SK-N-SH treated with all-trans-retinoic acid at 6 μM for 48 hours (cell line): ENCODE measurements at regions not wholly inside any gene's neighbourhood (a gene's known extent, or its start where the extent isn't known, plus 50 kb on each side); places are given as distances from the start of the nearest gene placed in this dataset.

ENCODE experiments used
- ATAC-seq: fragments of 200-7000 bp; cut with Tn5 transposase; 3 replicates; pipeline ENCODE4 v1.9.1; 2020; ENCODE audit warnings: mild to moderate bottlenecking, moderate library complexity
- ARNTL ChIP-seq: fragments of 450-650 bp; formaldehyde crosslinking; IDR thresholded peaks from 2 replicates; pipeline ENCODE4 v1.5.0; 2020; ENCODE audit warnings: low read depth, mild to moderate bottlenecking, moderate library complexity, borderline replicate concordance
- BACH2 ChIP-seq: fragments of 250-450 bp; sonication (Bioruptor Pico); IDR thresholded peaks from 2 replicates; pipeline ENCODE4 v1.9.0; 2021; ENCODE audit warnings: mild to moderate bottlenecking, borderline replicate concordance
- CREB5 ChIP-seq: fragments of 250-450 bp; sonication (Bioruptor Pico); IDR thresholded peaks from 2 replicates; pipeline ENCODE4 v1.5.1; 2020; ENCODE audit warnings: low read depth, mild to moderate bottlenecking, moderate library complexity
- CSDC2 ChIP-seq: fragments of 250-450 bp; sonication (Bioruptor Pico); IDR thresholded peaks from 2 replicates; pipeline ENCODE4 v1.5.0; 2020; ENCODE audit warnings: mild to moderate bottlenecking, moderate library complexity
- ESRRG ChIP-seq: fragments of 250-450 bp; sonication (Bioruptor Pico); IDR thresholded peaks from 2 replicates; pipeline ENCODE4 v1.6.1; 2021; ENCODE audit warnings: mild to moderate bottlenecking
- GLIS3 ChIP-seq: fragments of 250-450 bp; sonication (Bioruptor Pico); IDR thresholded peaks from 2 replicates; pipeline ENCODE4 v1.5.0; 2020; ENCODE audit warnings: mild to moderate bottlenecking, moderate library complexity
- ISL1 ChIP-seq: fragments of 250-450 bp; sonication (Bioruptor Pico); IDR thresholded peaks from 2 replicates; pipeline ENCODE4 v2.1.2; 2022; ENCODE audit warnings: mild to moderate bottlenecking, moderate library complexity
- OSR1 ChIP-seq: fragments of 250-450 bp; sonication (Bioruptor Pico); IDR thresholded peaks from 2 replicates; pipeline ENCODE4 v1.8.0; 2022; ENCODE audit warnings: moderate library complexity, mild to moderate bottlenecking, inconsistent platforms
- PPARA ChIP-seq: fragments of 250-450 bp; sonication (Bioruptor Pico); IDR thresholded peaks from 2 replicates; pipeline ENCODE4 v1.5.0; 2020; ENCODE audit warnings: mild to moderate bottlenecking, borderline replicate concordance
- ZC3H10 ChIP-seq: fragments of 250-450 bp; sonication (Bioruptor Pico); IDR thresholded peaks from 2 replicates; pipeline ENCODE4 v1.5.1; 2021; ENCODE audit warnings: mild to moderate bottlenecking, moderate library complexity
- ZFP30 ChIP-seq: fragments of 450-650 bp; formaldehyde crosslinking; IDR thresholded peaks from 2 replicates; pipeline ENCODE4 v1.5.0; 2022; ENCODE audit warnings: mild to moderate bottlenecking, moderate library complexity
- ZNF565 ChIP-seq: fragments of 450-650 bp; formaldehyde crosslinking; conservative IDR thresholded peaks from 2 replicates; pipeline ENCODE4 v1.5.0; 2020; ENCODE audit warnings: low read depth, mild to moderate bottlenecking, moderate library complexity
- ZNF70 ChIP-seq: fragments of 450-650 bp; formaldehyde crosslinking; IDR thresholded peaks from 2 replicates; pipeline ENCODE4 v1.5.0; 2020; ENCODE audit warnings: mild to moderate bottlenecking, moderate library complexity
- ZNF8 ChIP-seq: fragments of 450-650 bp; formaldehyde crosslinking; IDR thresholded peaks from 2 replicates; pipeline ENCODE4 v1.5.0; 2020; ENCODE audit warnings: mild to moderate bottlenecking, moderate library complexity
- TF ChIP-seq, protein P1 (sequence below): fragments of 250-450 bp; sonication (Bioruptor Pico); IDR thresholded peaks from 2 replicates; pipeline ENCODE4 v1.8.0; 2021; ENCODE audit warnings: low read depth, mild to moderate bottlenecking, moderate library complexity, borderline replicate concordance
- TF ChIP-seq, protein P2 (sequence below): fragments of 250-450 bp; sonication (Bioruptor Pico); IDR thresholded peaks from 2 replicates; pipeline ENCODE4 v1.8.0; 2020; ENCODE audit warnings: mild to moderate bottlenecking, moderate library complexity, borderline replicate concordance
- TF ChIP-seq, protein P3 (sequence below): fragments of 250-450 bp; sonication (Bioruptor Pico); IDR thresholded peaks from 2 replicates; pipeline ENCODE4 v1.5.1; 2021; ENCODE audit warnings: mild to moderate bottlenecking, moderate library complexity
- TF ChIP-seq, protein P4 (sequence below): fragments of 250-450 bp; sonication (Bioruptor Pico); IDR thresholded peaks from 2 replicates; pipeline ENCODE4 v1.5.0; 2020; ENCODE audit warnings: mild to moderate bottlenecking, moderate library complexity

DNA sequence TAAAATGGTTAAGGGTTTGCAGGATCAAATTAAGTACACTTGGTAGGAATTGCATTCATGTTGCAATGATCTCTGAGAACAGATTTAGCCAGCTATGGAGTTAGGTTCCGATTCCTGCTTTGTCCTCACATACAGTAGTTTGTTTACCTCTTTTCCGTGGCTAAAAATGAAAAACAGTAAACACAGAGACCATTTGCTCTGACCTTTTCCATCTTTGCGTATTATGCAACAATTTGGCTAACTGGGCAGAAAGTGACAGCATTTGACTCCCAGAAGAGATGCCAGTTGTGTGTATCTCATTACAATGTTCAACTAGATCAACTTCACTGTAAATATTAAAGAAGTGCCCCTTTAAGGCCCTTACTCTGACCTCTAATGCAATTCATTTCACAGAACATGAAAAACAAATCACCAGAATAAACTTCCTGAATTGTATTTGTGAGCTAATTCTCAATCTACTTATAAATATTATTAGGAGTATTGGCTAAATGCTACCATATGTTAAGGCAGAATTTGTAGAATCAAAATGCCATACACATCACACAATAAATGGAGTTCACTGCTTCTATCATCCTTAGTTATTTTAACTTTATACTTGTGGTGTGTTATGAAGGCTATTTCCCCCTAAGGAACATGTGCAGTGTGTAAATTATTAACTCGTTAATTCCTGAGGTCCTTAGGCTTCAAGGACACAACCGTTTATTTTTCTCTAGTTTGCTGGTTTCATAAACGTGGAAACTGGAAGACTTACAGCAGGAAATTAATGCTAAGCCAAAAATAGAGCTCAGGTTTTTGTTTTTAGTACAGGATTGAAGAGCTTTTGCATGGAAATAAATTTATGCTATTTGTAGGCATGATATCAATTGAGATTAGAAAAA lies 380.7 kb upstream of the CITED2 start:
- peak; percentile 24; the same call in 1 of the 3 replicates for ATAC-seq
- TF ChIP-seq ZNF565 (CRISPR knock-in tag): no peak
- TF ChIP-seq, all 23 proteins: peak for 0

- TF ChIP-seq CREB5 (CRISPR knock-in tag): peak; percentile 18; the same call in 1 of the 2 replicates
- TF ChIP-seq OSR1 (CRISPR knock-in tag): no peak
- TF ChIP-seq, protein P1, sequence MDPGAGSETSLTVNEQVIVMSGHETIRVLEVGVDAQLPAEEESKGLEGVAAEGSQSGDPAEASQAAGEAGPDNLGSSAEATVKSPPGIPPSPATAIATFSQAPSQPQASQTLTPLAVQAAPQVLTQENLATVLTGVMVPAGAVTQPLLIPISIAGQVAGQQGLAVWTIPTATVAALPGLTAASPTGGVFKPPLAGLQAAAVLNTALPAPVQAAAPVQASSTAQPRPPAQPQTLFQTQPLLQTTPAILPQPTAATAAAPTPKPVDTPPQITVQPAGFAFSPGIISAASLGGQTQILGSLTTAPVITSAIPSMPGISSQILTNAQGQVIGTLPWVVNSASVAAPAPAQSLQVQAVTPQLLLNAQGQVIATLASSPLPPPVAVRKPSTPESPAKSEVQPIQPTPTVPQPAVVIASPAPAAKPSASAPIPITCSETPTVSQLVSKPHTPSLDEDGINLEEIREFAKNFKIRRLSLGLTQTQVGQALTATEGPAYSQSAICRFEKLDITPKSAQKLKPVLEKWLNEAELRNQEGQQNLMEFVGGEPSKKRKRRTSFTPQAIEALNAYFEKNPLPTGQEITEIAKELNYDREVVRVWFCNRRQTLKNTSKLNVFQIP: no peak
- peak; percentile 94 for TF ChIP-seq ISL1 (CRISPR knock-in tag)
- TF ChIP-seq, protein P2, sequence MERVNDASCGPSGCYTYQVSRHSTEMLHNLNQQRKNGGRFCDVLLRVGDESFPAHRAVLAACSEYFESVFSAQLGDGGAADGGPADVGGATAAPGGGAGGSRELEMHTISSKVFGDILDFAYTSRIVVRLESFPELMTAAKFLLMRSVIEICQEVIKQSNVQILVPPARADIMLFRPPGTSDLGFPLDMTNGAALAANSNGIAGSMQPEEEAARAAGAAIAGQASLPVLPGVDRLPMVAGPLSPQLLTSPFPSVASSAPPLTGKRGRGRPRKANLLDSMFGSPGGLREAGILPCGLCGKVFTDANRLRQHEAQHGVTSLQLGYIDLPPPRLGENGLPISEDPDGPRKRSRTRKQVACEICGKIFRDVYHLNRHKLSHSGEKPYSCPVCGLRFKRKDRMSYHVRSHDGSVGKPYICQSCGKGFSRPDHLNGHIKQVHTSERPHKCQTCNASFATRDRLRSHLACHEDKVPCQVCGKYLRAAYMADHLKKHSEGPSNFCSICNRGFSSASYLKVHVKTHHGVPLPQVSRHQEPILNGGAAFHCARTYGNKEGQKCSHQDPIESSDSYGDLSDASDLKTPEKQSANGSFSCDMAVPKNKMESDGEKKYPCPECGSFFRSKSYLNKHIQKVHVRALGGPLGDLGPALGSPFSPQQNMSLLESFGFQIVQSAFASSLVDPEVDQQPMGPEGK: no peak
- ATAC-seq: peak; percentile 93
Observed at GRCh38 chr6:139753198-139753861, 378.9 kb upstream of the CITED2 start.

GRCh38 chr6:139752086-139752485 lies 377.6 kb upstream of the CITED2 start:
- TF ChIP-seq, protein P2: no peak
- TF ChIP-seq ARNTL (CRISPR knock-in tag) (no peak), CREB5 (CRISPR knock-in tag) (no peak), ZNF565 (CRISPR knock-in tag) (no peak), GLIS3 (CRISPR knock-in tag) (no peak), ZNF8 (CRISPR knock-in tag) (no peak), BACH2 (CRISPR knock-in tag) (no peak), ZC3H10 (CRISPR knock-in tag) (no peak), ESRRG (CRISPR knock-in tag) (no peak), OSR1 (CRISPR knock-in tag) (no peak), ZFP30 (CRISPR knock-in tag) (no peak), CSDC2 (CRISPR knock-in tag) (no peak), ZNF70 (CRISPR knock-in tag) (no peak), PPARA (CRISPR knock-in tag) (no peak)
- TF ChIP-seq, protein P3, sequence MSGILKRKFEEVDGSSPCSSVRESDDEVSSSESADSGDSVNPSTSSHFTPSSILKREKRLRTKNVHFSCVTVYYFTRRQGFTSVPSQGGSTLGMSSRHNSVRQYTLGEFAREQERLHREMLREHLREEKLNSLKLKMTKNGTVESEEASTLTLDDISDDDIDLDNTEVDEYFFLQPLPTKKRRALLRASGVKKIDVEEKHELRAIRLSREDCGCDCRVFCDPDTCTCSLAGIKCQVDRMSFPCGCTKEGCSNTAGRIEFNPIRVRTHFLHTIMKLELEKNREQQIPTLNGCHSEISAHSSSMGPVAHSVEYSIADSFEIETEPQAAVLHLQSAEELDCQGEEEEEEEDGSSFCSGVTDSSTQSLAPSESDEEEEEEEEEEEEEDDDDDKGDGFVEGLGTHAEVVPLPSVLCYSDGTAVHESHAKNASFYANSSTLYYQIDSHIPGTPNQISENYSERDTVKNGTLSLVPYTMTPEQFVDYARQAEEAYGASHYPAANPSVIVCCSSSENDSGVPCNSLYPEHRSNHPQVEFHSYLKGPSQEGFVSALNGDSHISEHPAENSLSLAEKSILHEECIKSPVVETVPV (CRISPR knock-in tag): no peak
- TF ChIP-seq, protein P1: no peak
- TF ChIP-seq, protein P4, sequence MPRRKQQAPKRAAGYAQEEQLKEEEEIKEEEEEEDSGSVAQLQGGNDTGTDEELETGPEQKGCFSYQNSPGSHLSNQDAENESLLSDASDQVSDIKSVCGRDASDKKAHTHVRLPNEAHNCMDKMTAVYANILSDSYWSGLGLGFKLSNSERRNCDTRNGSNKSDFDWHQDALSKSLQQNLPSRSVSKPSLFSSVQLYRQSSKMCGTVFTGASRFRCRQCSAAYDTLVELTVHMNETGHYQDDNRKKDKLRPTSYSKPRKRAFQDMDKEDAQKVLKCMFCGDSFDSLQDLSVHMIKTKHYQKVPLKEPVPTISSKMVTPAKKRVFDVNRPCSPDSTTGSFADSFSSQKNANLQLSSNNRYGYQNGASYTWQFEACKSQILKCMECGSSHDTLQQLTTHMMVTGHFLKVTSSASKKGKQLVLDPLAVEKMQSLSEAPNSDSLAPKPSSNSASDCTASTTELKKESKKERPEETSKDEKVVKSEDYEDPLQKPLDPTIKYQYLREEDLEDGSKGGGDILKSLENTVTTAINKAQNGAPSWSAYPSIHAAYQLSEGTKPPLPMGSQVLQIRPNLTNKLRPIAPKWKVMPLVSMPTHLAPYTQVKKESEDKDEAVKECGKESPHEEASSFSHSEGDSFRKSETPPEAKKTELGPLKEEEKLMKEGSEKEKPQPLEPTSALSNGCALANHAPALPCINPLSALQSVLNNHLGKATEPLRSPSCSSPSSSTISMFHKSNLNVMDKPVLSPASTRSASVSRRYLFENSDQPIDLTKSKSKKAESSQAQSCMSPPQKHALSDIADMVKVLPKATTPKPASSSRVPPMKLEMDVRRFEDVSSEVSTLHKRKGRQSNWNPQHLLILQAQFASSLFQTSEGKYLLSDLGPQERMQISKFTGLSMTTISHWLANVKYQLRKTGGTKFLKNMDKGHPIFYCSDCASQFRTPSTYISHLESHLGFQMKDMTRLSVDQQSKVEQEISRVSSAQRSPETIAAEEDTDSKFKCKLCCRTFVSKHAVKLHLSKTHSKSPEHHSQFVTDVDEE (CRISPR knock-in tag): no peak
- ATAC-seq: no peak
